ENCODE measurements at regions not wholly inside any gene's neighbourhood (a gene's known extent, or its start where the extent isn't known, plus 50 kb on each side); places are given as distances from the start of the nearest gene placed in this dataset.

- WGBS, 2 donors: 81 to 89% methylated on average over 6 of the region's 6 CpGs
- no peaks in the 10 kb centered on the region for H3K36me3 ChIP-seq (ENCODE audit: low read depth, missing control alignments)
These were observed 184.2 kb upstream of the ZEB2 start for GRCh38 chr2:144703852-144704708.

DNA sequence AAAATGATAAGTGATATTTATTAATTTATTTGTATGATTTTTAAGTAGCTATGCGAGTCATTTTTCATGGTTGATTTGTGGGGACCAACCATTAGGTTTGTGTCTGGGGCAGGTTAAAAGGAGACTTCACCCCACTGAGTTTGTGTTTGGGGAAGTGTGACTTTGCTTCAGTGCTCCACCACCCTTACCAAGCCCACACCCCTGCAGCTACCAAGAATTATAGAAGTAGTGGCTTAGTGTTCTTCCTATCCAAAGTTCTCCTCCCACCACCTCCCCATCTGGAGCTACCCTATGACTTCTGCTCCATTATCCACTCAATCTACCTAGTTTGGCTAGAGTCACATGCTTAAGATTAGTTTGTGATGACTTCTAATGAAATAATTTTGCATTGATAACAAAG lies 182.1 kb upstream of the ZEB2 start:
- H3K27ac ChIP-seq: no peak overlapping the region
- no peak overlapping the region for H3K4me3 ChIP-seq
- no peaks in the 10 kb centered on the region for H3K4me1 ChIP-seq
- no peak for DNase-seq
- intact Hi-C loops (cut with DNase I; ENCODE audit: low total_unique reads): no loop called here
- WGBS, 2 donors: 90 to 97% methylated on average over 1 of the region's 1 CpG
- H3K9me3 ChIP-seq: no peaks in the 10 kb centered on the region
- H3K27me3 ChIP-seq: no peaks in the 10 kb centered on the region
- TF ChIP-seq, protein P1, sequence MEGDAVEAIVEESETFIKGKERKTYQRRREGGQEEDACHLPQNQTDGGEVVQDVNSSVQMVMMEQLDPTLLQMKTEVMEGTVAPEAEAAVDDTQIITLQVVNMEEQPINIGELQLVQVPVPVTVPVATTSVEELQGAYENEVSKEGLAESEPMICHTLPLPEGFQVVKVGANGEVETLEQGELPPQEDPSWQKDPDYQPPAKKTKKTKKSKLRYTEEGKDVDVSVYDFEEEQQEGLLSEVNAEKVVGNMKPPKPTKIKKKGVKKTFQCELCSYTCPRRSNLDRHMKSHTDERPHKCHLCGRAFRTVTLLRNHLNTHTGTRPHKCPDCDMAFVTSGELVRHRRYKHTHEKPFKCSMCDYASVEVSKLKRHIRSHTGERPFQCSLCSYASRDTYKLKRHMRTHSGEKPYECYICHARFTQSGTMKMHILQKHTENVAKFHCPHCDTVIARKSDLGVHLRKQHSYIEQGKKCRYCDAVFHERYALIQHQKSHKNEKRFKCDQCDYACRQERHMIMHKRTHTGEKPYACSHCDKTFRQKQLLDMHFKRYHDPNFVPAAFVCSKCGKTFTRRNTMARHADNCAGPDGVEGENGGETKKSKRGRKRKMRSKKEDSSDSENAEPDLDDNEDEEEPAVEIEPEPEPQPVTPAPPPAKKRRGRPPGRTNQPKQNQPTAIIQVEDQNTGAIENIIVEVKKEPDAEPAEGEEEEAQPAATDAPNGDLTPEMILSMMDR (IDR thresholded peaks at IDR 0.05): no peak
- no peak for TF ChIP-seq POLR2A (IDR thresholded peaks at IDR 0.05)
- no peaks in the 10 kb centered on the region for H3K36me3 ChIP-seq (ENCODE audit: low read depth, missing control alignments)

More at GRCh38 chr2:144703852-144704708, 184.2 kb upstream of the ZEB2 start:
- intact Hi-C loops (cut with DNase I; ENCODE audit: low total_unique reads): no loop called here
- no peak overlapping the region for H3K27ac ChIP-seq
- no peak overlapping the region for H3K4me3 ChIP-seq
- H3K27me3 ChIP-seq: no peaks in the 10 kb centered on the region
- DNase-seq: no peak
- no peaks in the 10 kb centered on the region for H3K9me3 ChIP-seq
- no peak for TF ChIP-seq POLR2A (IDR thresholded peaks at IDR 0.05)
- TF ChIP-seq, protein P1 (IDR thresholded peaks at IDR 0.05): no peak
- H3K4me1 ChIP-seq: no peaks in the 10 kb centered on the region

DNA sequence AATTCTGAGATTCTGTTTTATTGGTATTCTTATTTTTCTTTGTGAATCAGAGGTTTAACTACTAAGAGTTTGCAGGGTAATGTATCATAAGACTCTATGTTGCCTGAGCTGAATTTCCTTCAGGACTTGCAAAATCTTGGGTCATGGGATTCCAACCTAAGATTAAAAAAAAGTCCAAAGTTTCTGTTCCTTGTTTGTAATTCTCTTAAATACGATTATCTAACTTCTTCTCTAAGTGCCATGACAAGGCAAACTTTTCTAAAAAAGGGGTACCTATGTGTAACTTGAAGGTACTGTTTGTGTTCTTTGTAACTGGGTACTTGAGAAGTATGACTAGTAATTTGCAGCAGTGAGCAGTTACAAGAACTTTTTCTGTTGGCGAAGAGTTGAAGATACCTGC lies 181.3 kb upstream of the ZEB2 start:
- no peak for DNase-seq
- Histone ChIP-seq H3K36me3 (ENCODE audit: low read depth, missing control alignments) (no peaks in the 10 kb centered on the region), H3K4me3 (no peak overlapping the region), H3K27ac (no peak overlapping the region), H3K4me1 (no peaks in the 10 kb centered on the region), H3K27me3 (no peaks in the 10 kb centered on the region), H3K9me3 (no peaks in the 10 kb centered on the region)
- intact Hi-C loops (cut with DNase I; ENCODE audit: low total_unique reads): no loop called here
- 92 to 95% methylated on average over 2 of the region's 2 CpGs for WGBS, 2 donors
- TF ChIP-seq POLR2A (IDR thresholded peaks at IDR 0.05): no peak
- TF ChIP-seq, protein P1 (IDR thresholded peaks at IDR 0.05): no peak

DNA sequence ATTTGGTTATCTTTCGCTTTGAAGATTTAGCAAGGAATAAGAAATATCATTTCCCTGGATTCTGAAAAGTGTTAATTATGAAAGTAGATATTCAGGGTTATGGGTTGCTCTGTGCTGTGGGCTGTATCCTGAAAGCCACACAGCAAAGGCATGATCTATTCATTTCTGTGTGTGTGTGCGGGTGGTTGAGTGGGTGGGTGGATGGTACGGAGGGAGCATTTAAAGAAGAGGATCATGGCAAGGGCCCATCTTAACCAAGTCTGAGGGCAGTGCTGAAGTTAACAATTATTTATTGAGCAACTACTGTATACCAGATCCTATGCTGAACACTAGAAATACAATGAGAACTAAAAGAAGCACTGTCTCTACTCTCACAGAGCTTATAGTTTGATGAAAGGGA lies 178.2 kb upstream of the ZEB2 start:
- no peaks in the 10 kb centered on the region for H3K4me1 ChIP-seq
- TF ChIP-seq POLR2A (IDR thresholded peaks at IDR 0.05): no peak
- TF ChIP-seq, protein P1 (IDR thresholded peaks at IDR 0.05): no peak
- intact Hi-C loops (cut with DNase I; ENCODE audit: low total_unique reads): no loop called here
- no peak overlapping the region for H3K4me3 ChIP-seq
- no peaks in the 10 kb centered on the region for H3K9me3 ChIP-seq
- no peaks in the 10 kb centered on the region for H3K27me3 ChIP-seq
- no peak overlapping the region for H3K27ac ChIP-seq
- WGBS, 2 donors: 95 to 98% methylated on average over 3 of the region's 3 CpGs
- DNase-seq: no peak
- no peaks in the 10 kb centered on the region for H3K36me3 ChIP-seq (ENCODE audit: low read depth, missing control alignments)

- intact Hi-C loops (cut with DNase I; ENCODE audit: low total_unique reads): no loop called here
- no peak overlapping the region for H3K27ac ChIP-seq
- TF ChIP-seq, protein P1 (IDR thresholded peaks at IDR 0.05): no peak
- TF ChIP-seq POLR2A (IDR thresholded peaks at IDR 0.05): no peak
- H3K36me3 ChIP-seq (ENCODE audit: low read depth, missing control alignments): no peaks in the 10 kb centered on the region
- no peaks in the 10 kb centered on the region for H3K9me3 ChIP-seq
- no peaks in the 10 kb centered on the region for H3K4me1 ChIP-seq
- 76 to 92% methylated on average over 1 of the region's 1 CpG for WGBS, 2 donors
- H3K4me3 ChIP-seq: no peak overlapping the region
- H3K27me3 ChIP-seq: no peaks in the 10 kb centered on the region
- DNase-seq: no peak
These were observed 175.7 kb upstream of the ZEB2 start for GRCh38 chr2:144695657-144696056.

Data from testis (tissue), 2 donors.